ENCODE measurements at regions not wholly inside any gene's neighbourhood (a gene's known extent, or its start where the extent isn't known, plus 50 kb on each side); places are given as distances from the start of the nearest gene placed in this dataset.

DNA sequence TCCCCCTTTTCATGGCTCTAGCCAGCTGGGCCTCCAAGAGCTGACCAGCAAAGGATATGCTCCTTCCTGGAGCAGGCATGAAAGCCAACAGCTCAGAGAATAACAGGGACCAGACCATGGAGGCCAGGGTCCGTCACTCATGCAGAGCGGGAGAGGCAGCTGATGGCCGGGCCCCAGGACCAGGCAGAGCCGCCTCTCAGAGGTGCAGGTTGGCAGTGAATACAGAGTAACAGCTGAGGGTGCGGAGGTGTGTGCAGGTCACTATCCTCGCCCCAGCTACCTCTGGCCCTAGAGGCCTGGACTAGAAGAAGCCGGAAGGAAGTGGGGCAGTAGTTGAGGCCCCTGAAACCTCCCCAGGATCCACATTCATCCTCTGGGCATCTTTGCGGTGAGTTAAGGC is 1377.3 kb downstream of the TBC1D22A start:
- DNase-seq, result no peak

DNA sequence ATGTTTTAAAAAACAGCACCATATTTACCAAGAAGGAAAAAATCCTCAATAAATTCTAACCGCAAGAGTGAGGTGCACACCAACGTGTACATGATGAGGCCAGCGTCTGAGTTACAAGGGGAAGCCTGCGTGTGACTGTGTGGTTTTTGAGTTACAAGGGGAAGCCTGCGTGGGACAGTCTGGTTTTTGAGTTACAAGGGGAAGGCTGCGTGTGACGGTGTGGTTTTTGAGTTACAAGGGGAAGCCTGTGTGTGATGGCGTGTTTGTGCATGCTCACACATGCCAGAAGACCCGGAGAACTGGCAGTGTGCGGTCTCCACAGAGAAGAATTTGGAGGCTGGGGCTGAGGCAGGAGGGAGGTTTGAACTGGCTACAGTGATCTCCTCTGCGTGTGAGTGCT is 1376.4 kb downstream of the TBC1D22A start:
- DNase-seq, result no peak

DNA sequence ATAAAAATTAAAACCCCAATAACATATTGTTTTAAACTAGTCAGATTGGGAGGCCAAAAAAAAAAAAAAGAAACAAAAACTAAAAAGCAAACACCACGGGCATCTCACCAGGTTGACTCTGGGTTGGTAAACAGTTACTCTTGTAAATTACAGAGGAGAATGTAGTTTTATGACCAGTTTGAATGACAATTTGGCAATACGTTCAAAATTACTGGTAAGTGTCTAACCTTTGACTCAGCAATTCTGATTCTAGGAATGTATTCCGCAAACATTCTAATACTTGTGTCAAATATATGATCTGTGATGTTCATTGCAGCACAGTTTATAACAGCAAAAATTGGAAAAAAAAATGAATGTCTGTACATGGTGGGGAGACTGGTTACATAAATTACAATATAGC is 1376.0 kb downstream of the TBC1D22A start:
- no peak for DNase-seq

DNA sequence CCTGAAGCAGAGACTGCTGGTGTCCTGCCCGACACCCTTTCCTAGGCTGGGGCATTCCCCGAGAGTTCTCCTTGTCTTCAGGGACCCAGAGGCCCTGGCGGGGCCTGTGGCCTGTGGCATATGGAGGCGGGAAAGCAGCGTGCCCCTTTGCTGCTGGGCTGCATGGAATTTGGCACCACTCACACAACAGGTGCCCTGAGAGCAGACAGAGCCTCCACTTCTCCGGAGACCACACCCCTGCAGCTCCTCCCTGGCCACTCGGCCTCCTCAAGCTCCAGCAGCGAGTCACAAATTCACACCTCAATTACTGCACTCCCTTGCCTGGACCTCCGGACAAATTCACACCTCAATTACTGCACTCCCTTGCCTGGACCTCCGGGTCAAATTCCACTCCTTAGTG is 1375.2 kb downstream of the TBC1D22A start:
- no peak for DNase-seq

DNA sequence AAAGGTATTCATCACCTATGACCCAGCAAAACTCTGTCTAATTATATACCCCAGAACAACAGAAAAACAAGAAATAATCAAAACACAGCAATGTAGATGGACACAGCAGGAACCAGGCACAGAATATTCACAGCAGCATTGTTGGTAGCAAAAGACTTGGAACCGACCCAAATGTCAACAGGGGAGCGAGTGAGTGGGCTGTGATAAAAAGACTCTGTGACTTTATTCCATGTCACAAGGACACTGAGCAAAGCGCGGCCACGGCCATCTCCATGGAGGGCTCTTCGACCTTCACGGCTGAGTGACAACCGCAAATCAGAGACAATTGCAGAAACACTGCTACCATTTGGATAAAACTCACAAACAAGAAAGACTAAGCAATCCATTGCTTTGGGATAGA is 1373.1 kb downstream of the TBC1D22A start:
- DNase-seq, result no peak

DNA sequence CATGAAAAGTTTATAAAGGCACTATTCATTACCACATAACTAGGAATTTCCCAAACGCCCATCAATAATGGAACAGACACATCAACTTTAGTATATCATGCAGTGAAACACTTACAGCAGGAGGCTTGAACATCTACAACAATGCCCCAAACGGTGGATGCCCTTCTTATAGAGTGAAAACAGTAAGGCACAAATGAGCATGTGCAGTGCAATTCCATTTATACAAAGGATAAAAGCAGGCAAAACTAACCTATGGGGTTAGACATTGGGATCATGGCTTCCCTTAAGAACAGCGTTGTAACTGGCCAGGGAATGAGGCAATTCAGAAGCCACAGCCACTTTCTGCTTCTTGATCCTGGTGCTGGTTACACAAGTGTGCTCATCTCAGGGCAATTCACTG is 1363.0 kb downstream of the TBC1D22A start:
- DNase-seq, result no peak

DNA sequence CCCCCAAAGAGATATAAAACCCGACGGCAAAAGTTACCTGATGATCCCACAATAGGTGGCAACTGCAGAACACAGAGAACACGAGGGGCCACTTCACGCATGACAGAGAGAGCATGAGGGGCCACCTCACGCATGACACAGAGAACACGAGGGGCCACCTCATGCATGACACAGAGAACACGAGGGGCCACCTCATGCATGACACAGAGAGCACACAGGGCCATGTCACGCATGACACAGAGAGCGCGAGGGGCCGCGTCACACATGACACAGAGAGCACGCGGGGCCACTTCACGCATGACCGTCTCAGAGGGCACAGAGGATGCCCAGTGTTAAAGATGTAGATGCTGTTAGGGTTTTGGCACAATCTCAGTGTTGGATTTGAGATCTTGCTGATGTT is 1359.5 kb downstream of the TBC1D22A start:
- DNase-seq, result no peak

DNA sequence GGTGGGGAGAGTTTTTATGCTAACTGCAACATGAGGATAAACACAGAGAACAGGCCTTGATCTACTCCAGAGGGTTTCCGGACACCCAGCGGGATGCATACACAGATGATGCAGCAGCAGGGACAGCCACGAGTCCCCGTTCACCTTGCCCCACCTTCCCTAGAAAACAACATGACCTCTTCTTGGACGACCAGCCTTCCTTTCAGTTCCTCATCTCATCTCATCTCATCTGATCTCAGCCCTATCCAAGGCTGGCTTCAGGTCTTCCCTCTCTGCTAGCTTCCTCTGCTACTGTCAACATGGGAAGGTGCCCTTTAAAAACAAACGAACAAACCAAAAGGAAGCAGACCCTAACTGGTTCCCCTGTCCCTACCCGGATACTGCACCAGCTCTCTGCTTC is 1356.2 kb downstream of the TBC1D22A start:
- no peak for DNase-seq

DNA sequence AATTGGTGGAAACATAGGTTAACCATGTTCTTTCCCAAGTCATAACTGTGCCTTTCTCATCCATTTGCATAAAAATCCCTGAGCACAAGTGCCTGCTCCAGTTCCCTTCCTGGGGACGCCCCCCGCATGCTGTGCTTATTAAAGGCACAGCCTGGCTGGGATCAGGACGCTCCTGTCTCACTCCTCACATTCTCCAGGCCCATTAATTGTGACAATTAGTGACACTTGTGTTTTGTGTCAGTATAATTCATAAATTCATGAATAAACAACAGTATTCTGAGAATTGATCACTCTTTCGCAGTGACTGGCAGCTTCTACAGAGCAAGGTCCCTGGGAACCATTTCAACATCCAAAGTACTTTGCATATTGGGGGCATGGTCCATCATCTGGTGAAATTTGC is 1354.4 kb downstream of the TBC1D22A start:
- DNase-seq, result no peak

DNA sequence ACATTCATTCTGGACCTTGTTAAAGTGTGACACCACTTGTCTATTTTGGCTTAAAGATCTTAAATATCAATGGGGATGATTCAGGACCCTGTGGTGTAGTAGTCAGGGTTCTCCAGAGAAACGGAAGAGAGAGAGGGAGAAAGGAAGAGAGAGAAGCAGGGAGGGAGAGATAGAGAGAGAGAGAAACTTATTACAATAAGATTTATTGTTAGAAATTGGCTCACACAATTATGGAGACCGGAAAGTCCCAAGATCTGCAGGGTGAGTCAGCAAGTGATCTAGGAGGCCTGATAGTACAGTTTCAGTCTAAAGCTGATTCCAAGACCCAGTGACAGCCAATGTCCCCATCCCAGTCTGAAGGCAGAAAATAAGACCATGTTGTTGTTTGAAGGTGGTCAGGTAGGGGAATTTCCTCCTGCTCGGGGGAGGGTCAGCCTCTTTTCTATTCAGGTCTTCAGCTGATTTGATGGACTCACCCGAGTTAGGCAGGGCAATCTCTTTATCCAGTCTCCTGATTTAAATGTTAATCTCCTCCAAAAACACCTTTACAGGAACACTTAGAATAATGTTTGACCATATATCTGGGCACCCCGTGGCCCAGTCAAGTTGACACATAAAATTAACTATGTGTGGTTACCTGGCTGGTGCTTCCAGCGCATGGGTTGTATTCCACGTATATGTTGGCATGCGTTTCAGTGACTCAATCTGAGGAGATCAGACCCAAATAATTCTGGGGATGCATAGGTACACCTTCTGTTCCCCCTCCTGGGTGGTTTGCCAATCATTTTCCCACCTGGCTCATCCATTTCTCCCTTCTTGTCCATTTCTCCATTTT is 1350.5 kb downstream of the TBC1D22A start:
- no peak for DNase-seq

DNA sequence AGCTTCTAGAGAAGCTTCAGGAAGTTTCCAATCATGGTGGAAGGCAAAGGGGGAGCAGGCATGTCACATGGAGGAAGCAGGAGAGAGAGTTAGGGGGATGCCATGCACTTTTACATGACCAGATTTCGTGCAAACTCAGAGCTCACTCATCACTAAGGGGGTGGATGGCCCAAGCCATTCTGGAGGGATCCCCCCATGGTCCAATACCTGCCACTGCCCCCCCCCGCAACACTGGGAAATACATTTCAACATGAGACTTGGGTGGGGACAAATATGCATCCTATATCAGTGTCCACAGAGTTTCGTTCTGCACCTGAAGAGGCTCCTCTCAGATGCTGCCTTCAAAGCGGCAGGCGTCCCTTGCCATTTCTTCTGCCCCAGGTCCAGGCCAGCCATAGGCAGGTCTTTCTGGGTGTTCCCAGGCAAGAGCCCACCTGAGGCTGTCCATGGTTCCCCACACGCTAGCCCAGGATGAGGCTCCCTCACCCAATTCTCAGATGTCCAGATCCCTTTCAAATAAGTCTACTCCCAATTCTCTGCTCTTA is 1344.3 kb downstream of the TBC1D22A start:
- DNase-seq, result no peak

DNA sequence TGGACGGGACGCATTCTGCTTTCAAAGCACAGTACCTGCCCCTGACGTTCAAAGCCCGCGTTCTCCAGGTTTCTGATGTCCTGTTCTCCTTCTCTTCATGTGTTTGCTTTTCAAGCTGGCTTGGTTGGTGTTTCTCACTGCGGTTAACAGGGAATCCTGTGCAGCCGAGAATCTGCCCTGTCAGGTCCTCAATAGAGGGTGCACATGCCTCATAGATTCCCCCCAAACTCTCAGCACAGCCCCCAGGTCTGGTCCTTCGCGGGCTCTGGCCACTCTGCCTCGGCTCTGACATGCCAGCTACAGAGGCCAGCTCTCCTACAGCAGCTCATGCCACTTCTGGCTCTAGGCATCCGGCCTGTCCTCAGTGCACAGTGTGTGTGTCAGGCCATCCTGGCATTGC is 1343.8 kb downstream of the TBC1D22A start:
- no peak for DNase-seq

DNA sequence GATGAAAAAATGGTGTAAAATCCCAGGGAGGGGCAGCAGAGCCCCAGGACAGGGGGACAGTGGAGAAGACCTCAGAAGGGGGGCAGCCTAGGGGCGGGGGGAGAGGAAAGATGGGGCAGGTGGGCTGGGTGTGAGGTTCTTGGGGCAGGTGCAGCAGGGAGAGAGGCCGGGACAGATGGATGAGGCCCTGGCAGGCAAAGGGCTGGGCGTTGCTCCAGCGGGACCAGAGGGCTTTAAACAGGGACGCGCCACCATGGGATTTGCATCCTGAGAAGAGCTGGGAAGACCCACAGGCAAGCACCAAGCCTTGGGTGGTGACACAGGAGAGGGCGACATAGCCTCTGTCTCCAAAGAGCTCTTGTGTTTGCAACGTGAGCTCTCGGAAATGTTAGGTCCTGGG is 1342.8 kb downstream of the TBC1D22A start:
- no peak for DNase-seq

DNA sequence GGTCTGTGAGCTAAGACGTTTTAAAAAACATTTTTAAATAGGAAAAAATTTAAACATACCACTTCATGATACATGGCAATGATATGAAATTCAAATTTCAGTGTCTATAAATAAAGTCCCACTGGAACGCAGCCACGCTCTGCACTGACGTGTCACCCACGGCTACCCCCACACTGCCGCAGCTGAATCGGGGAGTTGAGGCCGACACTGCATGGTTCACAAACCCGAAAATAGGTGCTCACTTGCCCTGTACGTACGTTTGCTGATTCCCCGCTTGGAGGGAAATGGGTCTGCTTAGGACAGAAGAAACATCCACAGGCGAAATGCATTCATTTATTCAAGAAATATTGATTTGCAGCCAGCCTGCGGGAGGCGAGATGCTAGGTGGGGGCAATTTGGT is 1342.3 kb downstream of the TBC1D22A start:
- DNase-seq, result no peak

DNA sequence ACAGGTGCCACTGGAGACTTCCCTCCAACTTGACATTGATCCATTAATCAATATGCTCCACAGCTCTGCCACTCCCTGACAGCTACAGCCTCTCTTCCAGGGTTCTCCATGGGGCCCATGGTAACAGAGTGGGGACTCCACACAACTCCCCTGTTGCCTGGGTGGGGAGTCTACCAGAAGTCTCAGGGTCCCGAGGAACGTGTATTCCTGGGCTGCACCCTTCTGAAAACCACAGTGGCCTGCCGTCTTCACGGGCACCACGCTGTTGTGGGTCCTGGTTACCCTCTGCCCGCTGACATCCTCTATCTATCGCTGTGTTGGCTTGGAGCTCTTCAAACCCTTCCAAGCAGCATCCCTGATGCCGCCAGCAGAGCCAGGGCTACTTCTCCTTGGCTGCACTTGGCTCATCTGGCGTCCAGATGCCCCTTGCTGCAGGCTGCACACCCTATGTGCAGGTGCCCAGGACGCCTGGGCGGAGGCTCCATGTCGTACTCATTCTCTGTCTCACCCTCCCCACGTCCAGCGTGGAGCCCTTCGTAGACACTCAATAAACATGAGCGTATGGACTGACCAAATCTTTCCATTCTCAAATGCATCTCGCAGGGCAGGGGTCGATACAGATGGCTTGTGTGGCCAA is 1341.8 kb downstream of the TBC1D22A start:
- DNase-seq, result no peak

DNA sequence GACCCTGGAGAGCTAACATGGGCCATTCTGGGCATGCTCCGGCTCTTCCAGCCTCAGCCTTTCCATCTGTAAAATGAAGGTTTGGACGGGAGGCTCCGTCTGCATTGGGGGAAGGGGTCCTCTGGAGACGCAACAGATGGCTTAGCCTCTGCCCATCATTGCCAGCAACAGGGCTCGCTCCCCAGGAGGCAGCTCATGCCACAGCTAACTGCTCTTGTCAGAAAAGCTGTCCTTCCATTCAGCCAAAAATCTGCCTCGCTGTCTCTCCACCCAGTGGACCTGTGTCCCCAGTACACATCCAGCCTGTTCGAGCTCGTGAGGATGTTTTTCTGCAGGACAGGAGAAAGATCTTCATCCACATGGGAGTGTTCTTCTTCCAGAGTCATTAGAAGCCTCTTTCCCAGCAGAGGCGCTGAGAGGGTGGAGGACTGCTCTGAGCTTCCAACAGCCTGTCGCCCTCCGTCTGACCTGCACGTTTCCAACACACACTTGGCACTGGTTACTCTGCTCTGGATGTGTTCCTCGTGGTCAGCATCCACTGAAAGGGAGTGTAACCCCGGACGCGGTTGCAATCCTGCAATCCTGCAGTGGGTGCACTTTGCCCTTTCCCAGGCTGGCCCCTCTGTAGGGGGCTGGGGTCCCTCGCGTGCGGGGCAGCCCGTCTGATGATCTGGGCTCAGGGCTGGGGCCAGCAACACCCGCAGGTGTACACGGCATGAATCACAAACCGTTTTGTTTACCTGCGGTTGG is 1340.9 kb downstream of the TBC1D22A start:
- DNase-seq, result no peak

DNA sequence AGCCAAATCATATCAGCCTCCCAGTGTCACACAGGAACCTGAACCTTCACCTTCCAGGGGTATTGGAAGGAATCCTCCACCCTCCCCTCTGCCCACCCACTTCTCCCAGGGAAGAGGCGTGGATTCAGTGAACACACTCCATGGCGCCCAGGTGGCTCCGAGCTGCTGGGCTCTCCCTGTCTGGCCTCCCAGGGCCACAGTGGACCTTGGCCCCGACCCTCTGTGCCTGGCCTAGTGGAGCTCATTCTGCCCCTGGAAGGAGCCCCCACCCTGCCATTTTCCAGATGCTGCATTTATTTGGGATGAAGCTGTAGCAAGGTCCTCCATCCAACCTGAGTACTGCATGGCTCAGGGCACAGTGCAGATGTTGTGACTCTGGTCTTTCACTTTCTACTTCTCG is 1340.1 kb downstream of the TBC1D22A start:
- no peak for DNase-seq

DNA sequence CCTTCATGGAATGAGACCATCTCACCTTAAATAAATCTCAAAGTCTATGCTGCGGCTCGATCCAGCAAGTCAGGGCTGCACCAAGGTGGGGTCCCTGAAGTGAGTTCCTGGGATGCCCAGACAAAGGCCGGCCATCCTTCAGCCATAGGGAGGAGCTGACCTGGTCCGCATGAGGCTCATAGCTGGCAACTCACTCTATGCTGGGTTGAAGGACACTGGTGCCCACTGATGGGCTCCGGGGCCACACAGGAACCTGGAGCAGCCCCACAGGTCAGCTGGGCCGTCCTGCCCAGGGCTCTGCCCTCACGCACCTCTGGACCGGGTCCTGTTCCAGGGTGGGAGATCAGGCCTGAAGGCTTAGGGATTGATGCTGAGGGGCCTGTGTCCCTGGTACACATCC is 1339.3 kb downstream of the TBC1D22A start:
- DNase-seq, result no peak

DNA sequence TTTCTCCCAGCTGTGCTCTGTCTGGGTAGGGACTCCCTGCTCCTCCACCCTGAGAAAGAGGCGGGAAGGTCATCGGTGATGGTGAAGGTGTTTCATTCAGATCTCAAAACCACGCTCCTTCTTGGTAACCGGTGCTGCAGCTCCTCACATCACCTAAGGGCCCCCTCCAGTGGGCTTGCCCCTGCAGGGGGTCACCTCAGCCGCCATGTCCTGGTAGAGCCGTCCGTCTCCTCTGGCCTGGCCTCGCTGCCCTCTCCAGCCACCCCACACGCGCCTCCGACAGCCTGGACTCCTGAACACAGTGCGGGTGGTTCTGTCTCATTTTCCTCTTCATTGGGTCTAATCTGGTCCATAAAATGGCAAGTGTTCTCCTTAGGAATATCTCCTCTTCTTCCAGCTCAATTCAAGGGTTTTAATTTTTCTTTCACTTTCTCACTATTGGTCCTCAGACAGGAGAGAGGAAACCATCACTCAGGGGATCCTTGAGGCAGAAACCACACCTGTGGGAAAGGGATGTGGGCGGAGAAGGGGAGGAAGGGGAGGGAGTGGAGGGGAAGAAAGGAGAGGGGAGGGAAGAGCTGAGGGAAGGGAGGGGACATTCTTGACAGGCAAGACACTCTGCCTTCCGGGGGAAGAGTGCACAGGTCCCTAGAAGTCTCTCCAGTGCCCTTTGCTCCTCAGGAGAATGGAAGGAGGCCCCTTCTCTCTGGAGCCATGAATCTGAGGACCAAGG is 1338.4 kb downstream of the TBC1D22A start:
- DNase-seq, result no peak

DNA sequence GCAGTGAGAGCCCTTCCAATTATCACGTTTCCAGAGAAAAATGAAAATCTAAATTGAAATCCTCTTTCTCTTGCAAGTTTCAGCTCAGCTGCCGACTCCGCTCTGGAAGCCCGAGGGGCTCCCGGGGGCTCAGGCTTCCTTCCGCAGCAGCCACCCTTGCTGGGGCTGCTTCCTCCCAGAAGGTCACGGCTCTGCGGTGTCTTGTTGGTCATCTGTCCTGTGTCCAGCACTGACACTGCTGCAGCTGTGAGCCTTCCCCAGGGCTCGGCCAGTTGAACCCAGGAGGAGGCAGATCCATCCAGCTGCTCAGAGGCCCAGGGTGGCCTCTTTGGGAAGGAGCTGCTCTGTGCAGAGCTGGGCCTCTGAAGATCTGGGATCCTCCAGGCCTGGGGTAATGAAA is 1337.2 kb downstream of the TBC1D22A start:
- no peak for DNase-seq

DNA sequence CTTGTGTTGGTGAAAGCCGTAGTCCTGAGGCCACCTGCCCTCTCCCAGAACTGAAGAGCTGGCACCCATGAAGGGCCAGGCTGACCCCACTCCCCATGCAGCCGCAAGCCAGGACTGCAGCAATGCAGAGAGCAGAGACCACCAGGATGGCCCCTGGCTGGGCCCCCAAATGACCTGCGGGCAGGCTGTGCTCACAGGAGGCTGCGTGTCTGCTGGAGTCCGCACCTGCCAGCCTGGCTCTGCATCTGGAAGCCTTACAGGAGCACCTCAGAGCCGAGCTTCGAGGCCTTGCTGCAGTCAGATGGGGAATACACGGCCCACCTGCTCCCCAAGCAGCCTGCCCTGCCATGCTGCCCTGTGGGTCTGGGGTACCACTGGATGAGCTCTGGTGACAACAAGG is 1336.8 kb downstream of the TBC1D22A start:
- no peak for DNase-seq

DNA sequence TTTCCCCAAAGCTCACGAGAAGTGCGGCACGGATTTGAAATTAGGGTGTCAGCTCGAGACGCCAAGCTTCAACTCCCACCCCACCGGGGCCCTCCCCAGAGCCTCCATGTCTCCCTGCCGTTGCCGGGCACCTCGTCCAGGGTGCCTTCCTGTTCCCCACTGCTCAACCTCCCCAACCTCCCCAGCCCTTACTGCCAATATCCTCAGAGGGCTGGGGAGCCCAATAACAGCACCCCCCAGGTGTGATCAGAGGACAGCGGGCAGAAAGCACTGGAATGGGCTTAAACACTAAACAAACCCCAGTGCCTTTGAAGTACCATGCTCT is 1336.4 kb downstream of the TBC1D22A start:
- DNase-seq, result no peak

DNA sequence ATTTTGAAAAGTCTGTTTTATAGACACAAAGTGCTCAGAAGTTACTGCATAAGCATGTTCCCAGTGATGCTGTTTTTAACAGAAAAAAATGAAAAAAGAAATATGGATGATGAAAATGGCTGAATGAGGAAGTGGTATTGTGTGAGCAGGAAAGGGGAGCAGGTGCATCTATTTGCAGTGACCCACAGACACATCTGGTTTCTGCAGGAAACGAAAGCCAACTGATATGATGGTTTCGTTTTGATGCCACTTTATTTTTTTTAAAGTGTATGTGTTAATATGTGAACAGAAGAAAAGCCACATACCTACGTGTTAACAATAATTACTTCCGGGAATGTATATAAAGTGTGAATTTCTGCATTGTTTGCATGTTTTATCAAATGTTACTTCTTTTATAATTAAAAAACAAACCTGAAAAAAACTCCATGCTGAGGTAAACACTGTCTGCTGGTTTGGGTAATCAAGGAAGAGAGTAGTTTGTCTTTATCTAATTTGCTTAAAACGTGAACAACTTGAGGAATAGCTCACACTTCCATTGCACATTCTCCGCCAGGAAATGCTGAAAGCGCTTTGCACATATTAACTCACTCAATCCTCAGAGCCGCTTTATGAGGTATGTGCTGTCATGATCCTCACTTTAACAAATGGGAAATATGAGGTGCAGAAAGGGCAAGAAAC is 1335.9 kb downstream of the TBC1D22A start:
- DNase-seq, result no peak

Measured in 8988T (cell line).